ENCODE measurements at regions not wholly inside any gene's neighbourhood (a gene's known extent, or its start where the extent isn't known, plus 50 kb on each side); places are given as distances from the start of the nearest gene placed in this dataset.

GRCh38 chr5:34521628-34522290 is 134.4 kb upstream of the RAI14 start:
- H3K36me3 Mint-ChIP-seq (ENCODE audit: insufficient read depth in 2 of 2), result no peaks in the 10 kb centered on the region
- no peaks in the 10 kb centered on the region for H3K9me3 Mint-ChIP-seq
- H3K4me3 Mint-ChIP-seq, result no peak overlapping the region
- peaks cover 21% of the 10 kb centered on the region for H3K27me3 Mint-ChIP-seq (ENCODE audit: low read depth)
- H3K4me1 Mint-ChIP-seq (ENCODE audit: low read depth), result peaks cover 12% of the 10 kb centered on the region
- ATAC-seq (replicated peaks in 1 of 2), result no peak
- no peak for DNase-seq
- no peak overlapping the region for H3K27ac Mint-ChIP-seq

GRCh38 chr5:34522599-34523386 is 133.3 kb upstream of the RAI14 start:
- DNase-seq (peak; percentile 55 to 60), ATAC-seq (replicated peaks in 1 of 2) (peak; percentile 70 to 82)
- Mint-ChIP-seq H3K9me3 (no peaks in the 10 kb centered on the region), H3K4me1 (ENCODE audit: low read depth) (peaks cover 7% of the 10 kb centered on the region), H3K36me3 (ENCODE audit: insufficient read depth in 2 of 2) (no peaks in the 10 kb centered on the region), H3K27ac (no peak overlapping the region), H3K27me3 (ENCODE audit: low read depth) (peaks cover 13% of the 10 kb centered on the region), H3K4me3 (no peak overlapping the region)

- Mint-ChIP-seq H3K4me3 (no peak overlapping the region), H3K27ac (no peak overlapping the region), H3K9me3 (no peaks in the 10 kb centered on the region), H3K27me3 (ENCODE audit: low read depth) (peaks cover 9% of the 10 kb centered on the region), H3K36me3 (ENCODE audit: insufficient read depth in 2 of 2) (no peaks in the 10 kb centered on the region), H3K4me1 (ENCODE audit: low read depth) (peaks cover 7% of the 10 kb centered on the region)
- ATAC-seq (replicated peaks in 1 of 2) (no peak), DNase-seq (no peak)
These were observed 132.8 kb upstream of the RAI14 start for GRCh38 chr5:34523387-34523726.

- Mint-ChIP-seq H3K4me3 (no peak overlapping the region), H3K4me1 (ENCODE audit: low read depth) (peaks cover 7% of the 10 kb centered on the region), H3K9me3 (no peaks in the 10 kb centered on the region), H3K36me3 (ENCODE audit: insufficient read depth in 2 of 2) (no peaks in the 10 kb centered on the region), H3K27me3 (ENCODE audit: low read depth) (peaks cover 3% of the 10 kb centered on the region), H3K27ac (no peak overlapping the region)
- ATAC-seq (replicated peaks in 1 of 2) (no peak), DNase-seq (no peak)
These were observed 132.0 kb upstream of the RAI14 start for GRCh38 chr5:34524123-34524522.

GRCh38 chr5:34525761-34526160 is 130.4 kb upstream of the RAI14 start:
- no peaks in the 10 kb centered on the region for H3K36me3 Mint-ChIP-seq (ENCODE audit: insufficient read depth in 2 of 2)
- ATAC-seq (replicated peaks in 1 of 2) (no peak), DNase-seq (no peak)
- peaks cover 7% of the 10 kb centered on the region for H3K4me1 Mint-ChIP-seq (ENCODE audit: low read depth)
- no peaks in the 10 kb centered on the region for H3K27me3 Mint-ChIP-seq (ENCODE audit: low read depth)
- no peaks in the 10 kb centered on the region for H3K9me3 Mint-ChIP-seq
- H3K27ac Mint-ChIP-seq, result no peak overlapping the region
- no peak overlapping the region for H3K4me3 Mint-ChIP-seq

GRCh38 chr5:34526682-34527305 is 129.3 kb upstream of the RAI14 start:
- Mint-ChIP-seq H3K27ac (no peak overlapping the region), H3K9me3 (no peaks in the 10 kb centered on the region), H3K4me3 (no peak overlapping the region), H3K36me3 (ENCODE audit: insufficient read depth in 2 of 2) (no peaks in the 10 kb centered on the region), H3K27me3 (ENCODE audit: low read depth) (no peaks in the 10 kb centered on the region), H3K4me1 (ENCODE audit: low read depth) (peaks cover 7% of the 10 kb centered on the region)
- ATAC-seq (replicated peaks in 1 of 2) (no peak), DNase-seq (no peak)

GRCh38 chr5:34529581-34530331 is 126.4 kb upstream of the RAI14 start:
- H3K36me3 Mint-ChIP-seq (ENCODE audit: insufficient read depth in 2 of 2), result no peaks in the 10 kb centered on the region
- no peaks in the 10 kb centered on the region for H3K27me3 Mint-ChIP-seq (ENCODE audit: low read depth)
- H3K4me1 Mint-ChIP-seq (ENCODE audit: low read depth), result peaks cover 19% of the 10 kb centered on the region
- no peak overlapping the region for H3K4me3 Mint-ChIP-seq
- no peaks in the 10 kb centered on the region for H3K9me3 Mint-ChIP-seq
- no peak for DNase-seq
- H3K27ac Mint-ChIP-seq, result no peak overlapping the region
- ATAC-seq (replicated peaks in 1 of 2), result no peak

DNA sequence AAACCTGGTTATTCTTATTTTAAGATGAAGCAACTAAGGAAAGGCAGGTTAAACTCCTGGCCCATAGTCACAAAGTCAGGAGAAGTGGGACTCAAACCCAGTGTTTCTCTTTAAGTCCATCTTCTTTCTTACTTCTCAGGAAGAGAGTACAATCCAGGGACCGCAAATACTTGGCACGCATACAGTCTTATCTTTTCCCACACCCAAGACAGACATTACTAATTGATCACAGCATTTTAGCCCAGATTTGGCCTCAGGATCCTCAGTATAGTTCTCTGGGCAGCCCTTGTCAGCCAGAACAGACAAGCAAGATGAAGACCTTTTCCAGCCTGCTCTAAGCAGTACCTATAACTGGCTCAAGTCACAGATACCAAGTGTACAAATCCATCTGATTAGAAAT is 125.5 kb upstream of the RAI14 start:
- Mint-ChIP-seq H3K27me3 (ENCODE audit: low read depth) (no peaks in the 10 kb centered on the region), H3K36me3 (ENCODE audit: insufficient read depth in 2 of 2) (no peaks in the 10 kb centered on the region), H3K27ac (no peak overlapping the region), H3K9me3 (no peaks in the 10 kb centered on the region), H3K4me1 (ENCODE audit: low read depth) (peaks cover 25% of the 10 kb centered on the region), H3K4me3 (no peak overlapping the region)
- ATAC-seq (replicated peaks in 1 of 2), result no peak
- DNase-seq, result no peak

DNA sequence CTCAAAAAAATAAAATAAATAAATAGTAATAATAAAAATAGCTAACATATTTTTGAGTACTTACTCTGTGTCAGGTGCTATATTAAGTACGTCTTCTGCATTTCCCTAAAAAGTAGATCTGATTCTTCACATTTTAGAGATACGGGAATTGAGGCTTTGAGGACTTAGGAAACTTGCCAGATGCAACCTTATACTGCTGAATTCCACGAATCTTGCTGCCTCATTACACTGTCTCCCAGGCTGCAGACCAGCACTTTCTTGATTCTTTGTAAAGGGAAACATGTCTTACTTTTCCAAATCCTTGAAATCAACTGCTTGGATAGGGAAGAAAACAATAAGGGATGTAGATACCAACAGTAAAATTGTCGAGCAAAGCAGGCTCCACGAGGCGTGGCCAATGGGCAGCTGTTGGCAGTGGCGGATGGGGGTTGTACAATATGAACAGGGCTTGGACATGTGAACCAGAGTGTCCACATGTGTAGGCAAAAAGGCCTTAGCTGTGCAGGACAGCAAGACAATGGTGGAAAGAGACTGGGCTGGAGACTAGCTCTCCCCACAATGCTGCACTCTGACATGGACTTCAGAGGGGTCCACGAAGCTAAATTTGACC is 124.3 kb upstream of the RAI14 start:
- no peak overlapping the region for H3K27ac Mint-ChIP-seq
- no peaks in the 10 kb centered on the region for H3K9me3 Mint-ChIP-seq
- no peaks in the 10 kb centered on the region for H3K27me3 Mint-ChIP-seq (ENCODE audit: low read depth)
- H3K4me1 Mint-ChIP-seq (ENCODE audit: low read depth), result peaks cover 37% of the 10 kb centered on the region
- DNase-seq (no peak), ATAC-seq (replicated peaks in 1 of 2) (no peak)
- H3K4me3 Mint-ChIP-seq, result no peak overlapping the region
- no peaks in the 10 kb centered on the region for H3K36me3 Mint-ChIP-seq (ENCODE audit: insufficient read depth in 2 of 2)

DNA sequence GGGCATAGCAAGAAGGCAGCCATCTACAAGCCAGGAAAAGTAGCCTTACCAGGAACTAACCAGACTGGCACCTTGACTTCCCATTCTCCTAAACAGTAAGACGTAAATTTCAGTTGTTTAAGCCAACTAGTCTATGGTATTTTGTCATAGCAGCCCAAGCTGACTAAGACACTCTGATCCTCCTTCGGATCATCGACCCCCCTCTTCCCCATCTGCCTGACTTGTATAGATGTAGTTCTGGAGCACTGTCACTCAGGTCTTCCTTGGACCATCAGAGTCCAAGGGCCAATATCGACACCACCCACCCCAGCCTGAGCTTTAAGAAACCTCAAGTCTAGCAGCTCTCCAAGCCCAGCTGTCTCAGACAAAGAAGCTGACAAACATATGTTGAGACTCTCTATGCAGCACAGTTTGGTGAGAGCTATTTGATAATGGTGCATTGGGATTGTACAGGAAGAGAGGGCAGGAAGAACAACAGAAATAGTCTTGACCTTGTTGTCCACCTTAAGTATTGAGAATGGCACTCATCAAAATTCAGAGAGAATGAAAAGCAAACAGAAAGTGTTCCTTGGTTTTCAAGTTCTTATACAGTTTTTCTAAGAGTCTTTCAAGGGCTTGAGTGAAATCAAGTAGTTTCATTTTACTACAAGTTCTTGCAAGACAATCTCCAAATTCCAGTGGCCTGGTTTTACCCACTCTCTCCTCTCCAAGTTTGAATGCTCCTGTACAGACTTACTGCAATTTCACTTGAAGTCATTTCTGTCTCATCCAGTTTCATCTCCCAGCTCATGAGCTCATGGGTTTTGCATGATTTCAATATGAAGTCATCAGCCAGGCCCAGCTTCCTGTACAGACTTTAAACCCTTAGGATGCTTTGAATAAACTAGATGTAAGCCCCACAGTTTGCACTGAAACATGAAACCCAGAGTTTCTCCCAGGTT is 122.3 kb upstream of the RAI14 start:
- Mint-ChIP-seq H3K27ac (peak overlapping the region; percentile 34), H3K9me3 (no peaks in the 10 kb centered on the region), H3K4me3 (peak overlapping the region in 1 of 2 donors; percentile 29), H3K36me3 (ENCODE audit: insufficient read depth in 2 of 2) (no peaks in the 10 kb centered on the region), H3K27me3 (ENCODE audit: low read depth) (peaks cover 7% of the 10 kb centered on the region), H3K4me1 (ENCODE audit: low read depth) (peaks cover 41% of the 10 kb centered on the region)
- DNase-seq, result peak; percentile 4 to 23
- peak; percentile 60 to 82 for ATAC-seq (replicated peaks in 1 of 2)

DNA sequence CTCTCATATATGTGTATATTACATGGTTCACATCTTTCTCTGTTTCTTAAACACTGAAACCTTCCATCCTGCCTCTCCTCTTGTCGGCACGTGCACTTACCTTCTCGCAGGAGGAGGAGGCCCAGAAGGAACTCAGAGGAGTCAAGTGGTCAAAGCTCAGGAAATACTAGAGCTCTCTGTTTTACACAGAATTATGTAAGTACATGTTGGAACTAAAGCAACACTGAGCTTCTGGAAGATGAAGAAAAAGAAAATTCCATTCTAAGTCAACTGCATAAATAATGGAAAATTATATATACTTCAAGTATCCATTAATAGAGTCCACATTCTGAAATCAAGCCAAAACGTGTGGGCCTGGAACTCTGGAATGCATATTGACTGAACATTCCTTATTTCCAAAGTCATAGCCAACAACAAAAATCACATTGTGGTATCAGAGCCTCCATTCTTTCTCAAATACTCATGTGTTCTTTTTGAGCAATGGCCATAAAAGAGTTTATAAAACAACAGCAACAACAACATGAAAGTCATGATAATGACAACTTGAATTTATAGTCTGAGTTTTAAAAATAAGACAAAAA is 121.5 kb upstream of the RAI14 start:
- Mint-ChIP-seq H3K27ac (peak overlapping the region; percentile 1), H3K4me3 (no peak overlapping the region), H3K4me1 (ENCODE audit: low read depth) (peaks cover 41% of the 10 kb centered on the region), H3K36me3 (ENCODE audit: insufficient read depth in 2 of 2) (no peaks in the 10 kb centered on the region), H3K9me3 (no peaks in the 10 kb centered on the region), H3K27me3 (ENCODE audit: low read depth) (peaks cover 15% of the 10 kb centered on the region)
- no peak for DNase-seq
- ATAC-seq (replicated peaks in 1 of 2), result no peak

GRCh38 chr5:34535433-34535832 is 120.7 kb upstream of the RAI14 start:
- Mint-ChIP-seq H3K36me3 (ENCODE audit: insufficient read depth in 2 of 2) (no peaks in the 10 kb centered on the region), H3K9me3 (no peaks in the 10 kb centered on the region), H3K27me3 (ENCODE audit: low read depth) (peaks cover 19% of the 10 kb centered on the region)

More at GRCh38 chr5:34535433-34535832, 120.7 kb upstream of the RAI14 start:
- Mint-ChIP-seq H3K4me3 (peak overlapping the region in 1 of 2 donors; percentile 12), H3K27ac (no peak overlapping the region), H3K4me1 (ENCODE audit: low read depth) (peaks cover 41% of the 10 kb centered on the region)
- no peak for DNase-seq
- no peak for ATAC-seq (replicated peaks in 1 of 2)
